Endothelial cell of umbilical vein (primary cell): ENCODE measurements at regions not wholly inside any gene's neighbourhood (a gene's known extent, or its start where the extent isn't known, plus 50 kb on each side); places are given as distances from the start of the nearest gene placed in this dataset.

Source experiments
- BruUV-seq: library from RNA; stranded (reverse); fragments of 400-500 nt; replicated peaks from 2 replicates; lab custom pipeline; 2021; lab: Mats Ljungman, UMichigan
- CTCF ChIA-PET: fragments of 300-600, 350-600 bp; sonication (Branson Sonifier 250); formaldehyde crosslinking; loops from one replicate; lab custom pipeline; 2021; ENCODE audit warnings: antibody characterized with exemption, inconsistent platforms; lab: Charles Lee
- POLR2A ChIA-PET: fragments of 300-600, 350-600 bp; sonication (Branson Sonifier 250); formaldehyde crosslinking; loops from one replicate; lab custom pipeline; 2021; ENCODE audit warnings: antibody characterized with exemption, inconsistent platforms; lab: Charles Lee
- DNase-seq: peaks from one replicate; pipeline ENCODE4 v3.0.0-alpha.2; 2011; ENCODE audit warnings: low read depth, low spot score
- FAIRE-seq: peaks from 2 replicates; lab custom pipeline; 2011; peaks lifted over from hg19 to GRCh38; lab: Jason Lieb, UNC
- H2AFZ ChIP-seq: 2 replicates; pipeline ENCODE4 v1.6.0; 2012; ENCODE audit warnings: low read depth, low read length, control low read depth, inconsistent platforms
- H3K27ac ChIP-seq: 2 replicates; pipeline ENCODE4 v1.5.1; 2011; ENCODE audit warnings: low read depth, mild to moderate bottlenecking, control low read depth, low read length, moderate library complexity; ENCODE audit not compliant: insufficient read depth
- H3K27me3 ChIP-seq, 2 experiments: 2 replicates each; pipeline versions ENCODE4 v1.6.0 to v1.6.1; 2011; ENCODE audit warnings: low read length in 2 of 2, mixed read lengths in 1 of 2; ENCODE audit not compliant: control insufficient read depth in 2 of 2, insufficient read depth in 2 of 2
- H3K36me3 ChIP-seq, 2 experiments: 2 replicates in 1 of 2; 3 replicates in 1 of 2; pipeline ENCODE4 v1.5.1; 2011; ENCODE audit warnings: low read length in 2 of 2, mild to moderate bottlenecking in 1 of 2, moderate library complexity in 1 of 2; ENCODE audit not compliant: control insufficient read depth in 2 of 2, insufficient read depth in 2 of 2; ENCODE audit errors: extremely low read depth in 1 of 2
- H3K4me1 ChIP-seq: 3 replicates; pipeline ENCODE4 v1.5.1; 2011; ENCODE audit warnings: mild to moderate bottlenecking, low read length; ENCODE audit not compliant: control insufficient read depth, insufficient read depth; ENCODE audit errors: extremely low read depth
- H3K4me2 ChIP-seq: 2 replicates; pipeline ENCODE4 v1.6.1; 2011; ENCODE audit warnings: low read length, control low read depth, mixed read lengths; ENCODE audit not compliant: insufficient read depth
- H3K4me3 ChIP-seq, 3 experiments: fragments of 200-600 bp in 1 of 3; sonication (generic), shearing (Covaris generic) in 1 of 3; replicated peaks in 1 of 3; 2 replicates each; pipeline ENCODE4 v1.5.1; 2011 to 2016; ENCODE audit warnings: control low read depth in 3 of 3, low read length in 3 of 3, mild to moderate bottlenecking in 2 of 3, inconsistent platforms in 1 of 3, low read depth in 1 of 3, moderate library complexity in 1 of 3; ENCODE audit not compliant: insufficient read depth in 1 of 3
- H3K79me2 ChIP-seq: 2 replicates; pipeline ENCODE4 v1.6.0; 2012; ENCODE audit warnings: low read length, inconsistent platforms; ENCODE audit not compliant: control insufficient read depth, insufficient read depth
- H3K9ac ChIP-seq: replicated peaks from 2 replicates; pipeline ENCODE3; 2011; ENCODE audit warnings: low read length, control low read depth; ENCODE audit not compliant: insufficient read depth; ENCODE audit errors: extremely low read depth
- H3K9me1 ChIP-seq: replicated peaks from 3 replicates; pipeline ENCODE4 v1.6.0; 2011; ENCODE audit warnings: mild to moderate bottlenecking, low read length; ENCODE audit not compliant: control insufficient read depth, insufficient read depth; ENCODE audit errors: extremely low read depth
- H3K9me3 ChIP-seq: replicated peaks from 2 replicates; pipeline ENCODE4 v1.5.1; 2012; ENCODE audit warnings: low read length, inconsistent platforms; ENCODE audit not compliant: control insufficient read depth, insufficient read depth
- H4K20me1 ChIP-seq: replicated peaks from 2 replicates; pipeline ENCODE3; 2011; ENCODE audit warnings: mild to moderate bottlenecking, low read length; ENCODE audit not compliant: control insufficient read depth, insufficient read depth; ENCODE audit errors: extremely low read depth
- EZH2 ChIP-seq: IDR thresholded peaks from 2 replicates; pipeline ENCODE4 v1.6.1; 2012; ENCODE audit warnings: borderline replicate concordance, low read depth, mild to moderate bottlenecking, moderate library complexity, low read length, inconsistent platforms; ENCODE audit not compliant: severe bottlenecking
- FOS ChIP-seq: IDR thresholded peaks from 2 replicates; pipeline ENCODE4 v1.6.1; 2011; ENCODE audit warnings: mild to moderate bottlenecking, low read length, moderate library complexity, borderline replicate concordance; ENCODE audit not compliant: insufficient read depth
- GATA2 ChIP-seq: IDR thresholded peaks from 2 replicates; pipeline ENCODE4 v1.7.0; 2011; ENCODE audit warnings: low read depth, mild to moderate bottlenecking, moderate library complexity, mixed read lengths, low read length; ENCODE audit not compliant: insufficient read length, insufficient read depth
- JUN ChIP-seq: IDR thresholded peaks from 2 replicates; pipeline ENCODE4 v1.6.1; 2011; ENCODE audit warnings: borderline replicate concordance, low read depth; ENCODE audit not compliant: insufficient read length, insufficient read depth
- MYC ChIP-seq: IDR thresholded peaks from one replicate; pipeline ENCODE4 v1.6.1; 2011; ENCODE audit warnings: mild to moderate bottlenecking, low read depth, low read length
- POLR2A ChIP-seq: IDR thresholded peaks from 2 replicates; pipeline ENCODE4 v1.6.1; 2012; ENCODE audit warnings: low read depth, mild to moderate bottlenecking, control low read depth, low read length
- POLR2AphosphoS5 ChIP-seq: IDR thresholded peaks from 2 replicates; pipeline ENCODE4 v1.6.1; 2012; ENCODE audit warnings: low read depth, mild to moderate bottlenecking, control low read depth, low read length, moderate library complexity; ENCODE audit not compliant: insufficient read depth
- dilution Hi-C: fragments of 300-500 bp; cut with MboI; formaldehyde crosslinking; loops from one replicate; pipeline ENCODE4 v1.15.0; 2019; ENCODE audit warnings: low sequenced_read_pairs; ENCODE audit not compliant: extremely low pct_ligation_motif_present
- intact Hi-C: fragments of 100-400 bp; cut with micrococcal nuclease; formaldehyde crosslinking; loops from one replicate; pipeline ENCODE4 v1.10.0; 2022
- TF ChIP-seq, protein P1 (sequence below), 2 donors: IDR thresholded peaks; 1 replicate in 1 of 2; 2 replicates in 1 of 2; pipeline ENCODE4 v1.5.1; 2011; ENCODE audit warnings: low read length in 2 of 2, mild to moderate bottlenecking in 2 of 2, moderate library complexity in 2 of 2, control low read depth in 1 of 2, inconsistent platforms in 1 of 2, low read depth in 1 of 2; ENCODE audit not compliant: insufficient read depth in 1 of 2; ENCODE audit errors: extremely low read depth in 1 of 2
- TF ChIP-seq, protein P2 (sequence below): IDR thresholded peaks from 2 replicates; pipeline ENCODE4 v1.6.1; 2011; ENCODE audit not compliant: insufficient read depth, insufficient read length

DNA sequence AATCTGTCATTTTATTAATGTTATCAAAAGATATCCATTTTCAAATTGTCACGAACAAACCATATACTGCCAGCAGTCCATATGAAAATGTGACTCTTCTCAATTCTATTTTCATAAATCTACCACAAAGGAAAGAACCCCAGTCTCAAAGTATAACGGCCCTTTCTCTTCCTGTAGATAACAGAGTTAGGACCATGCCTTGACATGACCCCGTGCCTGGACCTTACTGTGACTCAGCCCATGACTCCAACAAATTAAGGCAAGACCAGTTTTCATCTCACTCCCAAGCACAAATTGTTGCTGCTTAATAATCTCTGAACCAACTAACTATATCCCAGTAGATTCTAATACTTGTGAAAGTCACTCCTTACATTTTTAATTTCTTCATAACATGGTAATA is 124.4 kb upstream of the NFIA start:
- TF ChIP-seq POLR2A (no peak), FOS (peak; percentile 91), JUN (peak; percentile 27), EZH2 (no peak), POLR2AphosphoS5 (peak; percentile 56), GATA2 (peak; percentile 87), MYC (no peak)
- TF ChIP-seq, protein P1, sequence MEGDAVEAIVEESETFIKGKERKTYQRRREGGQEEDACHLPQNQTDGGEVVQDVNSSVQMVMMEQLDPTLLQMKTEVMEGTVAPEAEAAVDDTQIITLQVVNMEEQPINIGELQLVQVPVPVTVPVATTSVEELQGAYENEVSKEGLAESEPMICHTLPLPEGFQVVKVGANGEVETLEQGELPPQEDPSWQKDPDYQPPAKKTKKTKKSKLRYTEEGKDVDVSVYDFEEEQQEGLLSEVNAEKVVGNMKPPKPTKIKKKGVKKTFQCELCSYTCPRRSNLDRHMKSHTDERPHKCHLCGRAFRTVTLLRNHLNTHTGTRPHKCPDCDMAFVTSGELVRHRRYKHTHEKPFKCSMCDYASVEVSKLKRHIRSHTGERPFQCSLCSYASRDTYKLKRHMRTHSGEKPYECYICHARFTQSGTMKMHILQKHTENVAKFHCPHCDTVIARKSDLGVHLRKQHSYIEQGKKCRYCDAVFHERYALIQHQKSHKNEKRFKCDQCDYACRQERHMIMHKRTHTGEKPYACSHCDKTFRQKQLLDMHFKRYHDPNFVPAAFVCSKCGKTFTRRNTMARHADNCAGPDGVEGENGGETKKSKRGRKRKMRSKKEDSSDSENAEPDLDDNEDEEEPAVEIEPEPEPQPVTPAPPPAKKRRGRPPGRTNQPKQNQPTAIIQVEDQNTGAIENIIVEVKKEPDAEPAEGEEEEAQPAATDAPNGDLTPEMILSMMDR (IDR thresholded peaks at IDR 0.05; ENCODE audit: extremely low read depth in 1 of 2, insufficient read depth in 1 of 2, low read depth in 1 of 2, low read length in 2 of 2) = no peak
- TF ChIP-seq, protein P2, sequence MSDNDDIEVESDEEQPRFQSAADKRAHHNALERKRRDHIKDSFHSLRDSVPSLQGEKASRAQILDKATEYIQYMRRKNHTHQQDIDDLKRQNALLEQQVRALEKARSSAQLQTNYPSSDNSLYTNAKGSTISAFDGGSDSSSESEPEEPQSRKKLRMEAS = no peak
- dilution Hi-C loops = no loop called here
- no peak overlapping the region for H2AFZ ChIP-seq
- H3K36me3 ChIP-seq = no peaks in the 10 kb centered on the region
- no peaks in the 10 kb centered on the region for H3K9me3 ChIP-seq
- no peak overlapping the region for H3K4me3 ChIP-seq
- no peaks in the 10 kb centered on the region for H4K20me1 ChIP-seq
- POLR2A ChIA-PET = no interaction called here
- intact Hi-C loops = loop anchor here (10.0 kb wide), 1 partner anchor 193 kb away; no protein-coding TSS in a partner anchor
- CTCF ChIA-PET = interaction anchor here (4.1 kb wide), 1 partner anchor 109 kb away, joined by 40 read pairs; no protein-coding TSS in a partner anchor
- no TSS peak for BruUV-seq
- H3K4me1 ChIP-seq = peaks cover 59% of the 10 kb centered on the region
- peak; percentile 82 for FAIRE-seq
- H3K27ac ChIP-seq = peak overlapping the region; percentile 98
- no peaks in the 10 kb centered on the region for H3K79me2 ChIP-seq
- no peaks in the 10 kb centered on the region for H3K9me1 ChIP-seq
- peak overlapping the region; percentile 35 for H3K4me2 ChIP-seq
- DNase-seq = peak; percentile 81
- H3K27me3 ChIP-seq = no peaks in the 10 kb centered on the region
- no peak overlapping the region for H3K9ac ChIP-seq
